ENCODE measurements at regions not wholly inside any gene's neighbourhood (a gene's known extent, or its start where the extent isn't known, plus 50 kb on each side); places are given as distances from the start of the nearest gene placed in this dataset.
A peak's percentile ranks its signal among the peaks of the same experiment; 100 is the strongest.

DNA sequence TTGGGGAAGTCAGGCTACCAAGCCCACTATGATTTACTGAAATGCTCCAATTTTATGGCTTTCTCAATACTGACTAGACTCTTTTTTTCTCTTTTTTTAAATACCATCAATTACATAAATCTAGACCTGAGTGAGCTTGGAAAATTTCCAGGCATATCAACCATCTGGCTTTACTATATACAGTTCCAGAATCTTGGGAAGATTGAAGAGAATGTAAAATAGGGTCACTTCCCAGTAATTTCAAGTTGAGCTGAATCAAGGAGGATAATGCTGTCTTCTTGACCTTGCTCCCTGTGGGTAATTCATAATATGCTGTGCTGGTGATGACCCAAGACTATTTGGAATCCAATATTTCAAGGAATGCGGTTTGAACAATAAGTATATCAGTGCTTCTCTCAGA is 108.1 kb downstream of the MAP3K21 start:
- no peak overlapping the region for H3K4me3 ChIP-seq (ENCODE audit: low read length)
- TF ChIP-seq, protein P1, sequence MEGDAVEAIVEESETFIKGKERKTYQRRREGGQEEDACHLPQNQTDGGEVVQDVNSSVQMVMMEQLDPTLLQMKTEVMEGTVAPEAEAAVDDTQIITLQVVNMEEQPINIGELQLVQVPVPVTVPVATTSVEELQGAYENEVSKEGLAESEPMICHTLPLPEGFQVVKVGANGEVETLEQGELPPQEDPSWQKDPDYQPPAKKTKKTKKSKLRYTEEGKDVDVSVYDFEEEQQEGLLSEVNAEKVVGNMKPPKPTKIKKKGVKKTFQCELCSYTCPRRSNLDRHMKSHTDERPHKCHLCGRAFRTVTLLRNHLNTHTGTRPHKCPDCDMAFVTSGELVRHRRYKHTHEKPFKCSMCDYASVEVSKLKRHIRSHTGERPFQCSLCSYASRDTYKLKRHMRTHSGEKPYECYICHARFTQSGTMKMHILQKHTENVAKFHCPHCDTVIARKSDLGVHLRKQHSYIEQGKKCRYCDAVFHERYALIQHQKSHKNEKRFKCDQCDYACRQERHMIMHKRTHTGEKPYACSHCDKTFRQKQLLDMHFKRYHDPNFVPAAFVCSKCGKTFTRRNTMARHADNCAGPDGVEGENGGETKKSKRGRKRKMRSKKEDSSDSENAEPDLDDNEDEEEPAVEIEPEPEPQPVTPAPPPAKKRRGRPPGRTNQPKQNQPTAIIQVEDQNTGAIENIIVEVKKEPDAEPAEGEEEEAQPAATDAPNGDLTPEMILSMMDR (IDR thresholded peaks at IDR 0.05; ENCODE audit: insufficient read depth, low read depth, low read length, missing control alignments) = no peak
- DNase-seq (ENCODE audit: low read depth) = no peak

DNA sequence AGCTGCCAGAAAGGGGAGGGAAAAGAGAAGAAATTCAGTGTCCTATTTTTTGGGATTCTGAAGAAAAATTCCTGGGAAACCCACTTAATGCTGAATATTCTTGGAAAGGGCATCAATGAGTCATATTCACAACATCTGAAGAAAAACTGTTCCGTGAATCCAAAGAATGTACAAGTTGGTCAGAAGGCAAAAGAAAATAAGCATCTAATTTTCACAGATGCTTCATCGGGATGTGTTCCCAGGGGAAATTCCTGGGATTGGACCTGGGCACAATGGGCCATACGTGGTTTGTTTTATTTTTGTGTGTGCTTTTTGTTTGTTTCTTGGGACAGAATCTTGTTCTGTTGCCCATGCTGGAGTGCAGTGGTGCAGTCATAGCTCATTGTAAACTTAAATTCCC is 112.2 kb downstream of the MAP3K21 start:
- no peak overlapping the region for H3K4me3 ChIP-seq (ENCODE audit: low read length)
- no peak for DNase-seq (ENCODE audit: low read depth)
- TF ChIP-seq, protein P1 (IDR thresholded peaks at IDR 0.05; ENCODE audit: insufficient read depth, low read depth, low read length, missing control alignments) = no peak

DNA sequence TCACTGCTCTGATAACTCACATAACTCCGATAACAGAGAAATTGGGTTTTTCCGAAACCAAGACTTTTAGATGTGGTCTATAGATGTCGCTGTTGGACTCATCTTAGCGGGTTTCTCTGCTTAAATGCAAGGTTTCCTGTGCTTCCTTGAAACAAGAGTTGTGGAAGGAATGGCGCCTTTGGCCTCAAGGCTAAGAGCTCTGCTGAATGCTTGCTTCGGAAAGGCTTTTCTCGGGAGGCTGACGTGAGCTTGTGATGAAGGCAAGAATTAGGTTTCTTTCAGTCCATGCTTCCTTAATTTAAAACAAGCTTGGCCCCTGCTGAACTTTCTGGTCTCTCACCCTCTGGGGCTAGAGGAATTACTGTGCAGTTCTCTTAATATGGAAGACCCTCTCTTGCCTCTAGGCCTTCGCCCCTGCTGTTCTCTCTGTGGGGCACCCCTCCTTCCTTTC is 113.5 kb downstream of the MAP3K21 start:
- peak; percentile 78 for DNase-seq (ENCODE audit: low read depth)
- H3K4me3 ChIP-seq (ENCODE audit: low read length) = no peak overlapping the region
- TF ChIP-seq, protein P1 (IDR thresholded peaks at IDR 0.05; ENCODE audit: insufficient read depth, low read depth, low read length, missing control alignments) = peak; percentile 77

DNA sequence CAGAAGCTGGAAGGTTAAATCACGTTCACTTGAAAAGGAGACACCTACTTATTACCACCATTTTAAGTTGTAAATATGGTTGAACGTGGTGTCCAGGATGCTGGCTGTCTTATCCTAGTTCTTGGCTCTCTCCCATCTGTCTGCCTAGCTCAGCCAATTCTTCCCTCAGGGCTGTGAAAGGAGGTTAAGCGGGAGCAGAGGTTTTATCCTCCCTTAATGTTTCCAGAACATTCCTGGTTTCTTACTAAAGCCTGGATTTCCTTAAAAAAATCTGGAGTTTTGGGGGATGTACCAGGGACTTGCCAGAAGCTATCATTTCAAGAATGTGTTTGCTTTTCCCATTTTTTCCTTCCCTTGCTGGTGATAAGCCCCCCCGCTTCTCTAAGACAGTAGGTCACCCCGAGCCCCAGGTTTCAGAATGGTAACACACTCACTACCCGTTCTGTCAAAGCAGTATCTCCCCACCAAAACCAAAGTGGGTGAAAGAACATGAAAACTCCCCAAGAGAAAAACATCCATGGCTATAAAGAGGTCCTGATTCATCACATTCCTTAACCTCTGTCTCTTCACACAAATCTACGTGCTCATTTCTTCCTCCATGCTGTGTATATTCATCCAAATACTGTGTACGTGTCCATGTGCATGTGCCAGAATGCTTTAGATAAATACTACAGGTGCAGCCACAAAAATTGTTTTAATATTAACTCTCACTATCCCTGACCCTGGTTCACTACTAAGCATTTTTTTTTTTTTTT is 114.7 kb downstream of the MAP3K21 start:
- TF ChIP-seq, protein P1 (IDR thresholded peaks at IDR 0.05; ENCODE audit: insufficient read depth, low read depth, low read length, missing control alignments) = no peak
- H3K4me3 ChIP-seq (ENCODE audit: low read length) = no peak overlapping the region
- no peak for DNase-seq (ENCODE audit: low read depth)

DNA sequence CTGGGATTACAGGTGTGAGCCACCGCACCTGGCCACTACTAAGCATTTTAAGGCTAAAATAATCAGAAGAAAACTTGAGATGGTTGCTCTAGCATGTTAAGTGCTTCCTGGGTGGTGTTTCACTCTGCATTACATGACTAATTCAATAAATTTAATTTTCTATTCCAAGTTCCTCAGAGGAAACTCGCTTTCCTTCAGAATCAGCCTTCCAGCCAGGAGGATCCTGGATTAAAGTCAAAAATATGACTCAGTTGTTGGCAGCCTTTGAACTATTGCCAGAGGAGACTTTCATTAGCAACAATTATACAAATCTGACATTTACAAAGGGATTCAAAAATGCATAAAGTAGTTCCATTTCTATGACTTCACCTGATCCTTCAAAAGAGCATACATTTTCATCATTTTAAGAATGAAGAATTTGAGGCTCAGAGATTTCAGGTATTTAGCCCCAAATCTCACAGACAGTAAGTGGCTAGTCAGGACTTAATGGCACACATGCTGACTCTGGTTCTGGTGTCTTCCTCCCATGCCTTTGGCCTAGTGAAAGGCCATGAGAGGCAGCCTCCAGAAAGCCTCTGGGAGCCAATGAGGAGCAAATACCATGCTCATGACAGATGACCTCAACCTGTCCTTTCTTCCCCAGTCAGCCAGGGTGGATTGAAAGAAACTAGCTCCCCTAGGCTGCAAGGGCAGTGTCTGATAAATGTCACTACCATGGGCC is 115.7 kb downstream of the MAP3K21 start:
- DNase-seq (ENCODE audit: low read depth) = peak; percentile 66
- TF ChIP-seq, protein P1 (IDR thresholded peaks at IDR 0.05; ENCODE audit: insufficient read depth, low read depth, low read length, missing control alignments) = no peak
- H3K4me3 ChIP-seq (ENCODE audit: low read length) = no peak overlapping the region

DNA sequence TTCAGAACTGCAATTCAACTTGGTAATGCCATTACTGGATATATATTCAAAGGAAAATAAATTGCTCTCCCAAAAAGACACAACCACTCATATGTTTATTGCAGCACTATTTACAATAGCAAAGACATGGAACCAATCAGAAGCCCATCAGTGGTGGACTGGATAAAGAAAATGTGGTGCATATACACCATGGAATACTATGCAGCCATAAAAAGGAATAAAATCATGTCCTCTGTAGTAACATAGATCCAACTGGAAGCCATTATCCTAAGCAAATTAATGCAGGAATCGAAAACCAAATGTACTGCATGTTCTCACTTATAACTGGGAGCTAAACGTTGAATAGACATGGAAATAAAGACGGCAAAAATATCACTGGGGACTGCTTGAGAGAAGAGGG is 117.0 kb downstream of the MAP3K21 start:
- H3K4me3 ChIP-seq (ENCODE audit: low read length) = no peak overlapping the region
- TF ChIP-seq, protein P1 (IDR thresholded peaks at IDR 0.05; ENCODE audit: insufficient read depth, low read depth, low read length, missing control alignments) = no peak

More for the DNA sequence above, 117.0 kb downstream of the MAP3K21 start:
- DNase-seq (ENCODE audit: low read depth) = no peak
